ENCODE measurements at regions not wholly inside any gene's neighbourhood (a gene's known extent, or its start where the extent isn't known, plus 50 kb on each side); places are given as distances from the start of the nearest gene placed in this dataset.

DNA sequence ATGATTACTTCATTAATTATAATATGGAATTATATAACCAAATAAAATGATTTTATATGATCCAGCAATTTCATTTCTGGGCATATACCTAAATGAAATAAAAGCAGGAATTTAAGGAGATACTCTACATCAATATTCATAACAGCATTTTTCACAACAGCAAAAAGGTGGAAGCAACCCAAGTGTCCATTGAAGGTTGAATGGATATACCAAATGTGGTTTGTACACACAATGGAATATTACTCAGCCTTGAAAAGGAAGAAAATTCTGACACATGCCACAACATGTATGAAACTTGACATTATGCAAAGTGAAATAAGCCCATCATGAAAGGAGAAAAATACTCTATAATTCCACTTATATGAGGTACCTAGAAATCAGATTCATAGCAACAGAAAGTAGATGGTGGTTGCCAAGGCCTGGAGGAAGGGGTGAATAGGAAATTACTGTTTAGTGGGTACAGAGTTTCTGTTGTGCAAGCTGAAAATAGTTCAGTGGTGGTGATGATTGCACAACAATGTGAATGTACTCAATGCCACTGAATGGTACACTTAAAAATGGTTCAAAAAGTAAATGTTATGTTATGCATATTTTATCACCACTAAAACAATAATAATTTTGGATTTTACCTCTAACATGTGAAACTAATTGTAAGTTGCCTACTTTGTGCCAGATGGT lies 471.5 kb downstream of the SPRY1 start:
- TF ChIP-seq, protein P1, sequence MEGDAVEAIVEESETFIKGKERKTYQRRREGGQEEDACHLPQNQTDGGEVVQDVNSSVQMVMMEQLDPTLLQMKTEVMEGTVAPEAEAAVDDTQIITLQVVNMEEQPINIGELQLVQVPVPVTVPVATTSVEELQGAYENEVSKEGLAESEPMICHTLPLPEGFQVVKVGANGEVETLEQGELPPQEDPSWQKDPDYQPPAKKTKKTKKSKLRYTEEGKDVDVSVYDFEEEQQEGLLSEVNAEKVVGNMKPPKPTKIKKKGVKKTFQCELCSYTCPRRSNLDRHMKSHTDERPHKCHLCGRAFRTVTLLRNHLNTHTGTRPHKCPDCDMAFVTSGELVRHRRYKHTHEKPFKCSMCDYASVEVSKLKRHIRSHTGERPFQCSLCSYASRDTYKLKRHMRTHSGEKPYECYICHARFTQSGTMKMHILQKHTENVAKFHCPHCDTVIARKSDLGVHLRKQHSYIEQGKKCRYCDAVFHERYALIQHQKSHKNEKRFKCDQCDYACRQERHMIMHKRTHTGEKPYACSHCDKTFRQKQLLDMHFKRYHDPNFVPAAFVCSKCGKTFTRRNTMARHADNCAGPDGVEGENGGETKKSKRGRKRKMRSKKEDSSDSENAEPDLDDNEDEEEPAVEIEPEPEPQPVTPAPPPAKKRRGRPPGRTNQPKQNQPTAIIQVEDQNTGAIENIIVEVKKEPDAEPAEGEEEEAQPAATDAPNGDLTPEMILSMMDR (IDR thresholded peaks at IDR 0.05), result no peak
- TF ChIP-seq, protein P2, sequence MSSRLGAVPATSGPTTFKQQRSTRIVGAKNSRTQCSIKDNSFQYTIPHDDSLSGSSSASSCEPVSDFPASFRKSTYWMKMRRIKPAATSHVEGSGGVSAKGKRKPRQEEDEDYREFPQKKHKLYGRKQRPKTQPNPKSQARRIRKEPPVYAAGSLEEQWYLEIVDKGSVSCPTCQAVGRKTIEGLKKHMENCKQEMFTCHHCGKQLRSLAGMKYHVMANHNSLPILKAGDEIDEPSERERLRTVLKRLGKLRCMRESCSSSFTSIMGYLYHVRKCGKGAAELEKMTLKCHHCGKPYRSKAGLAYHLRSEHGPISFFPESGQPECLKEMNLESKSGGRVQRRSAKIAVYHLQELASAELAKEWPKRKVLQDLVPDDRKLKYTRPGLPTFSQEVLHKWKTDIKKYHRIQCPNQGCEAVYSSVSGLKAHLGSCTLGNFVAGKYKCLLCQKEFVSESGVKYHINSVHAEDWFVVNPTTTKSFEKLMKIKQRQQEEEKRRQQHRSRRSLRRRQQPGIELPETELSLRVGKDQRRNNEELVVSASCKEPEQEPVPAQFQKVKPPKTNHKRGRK (CRISPR knock-in tag; IDR thresholded peaks at IDR 0.05; ENCODE audit: borderline replicate concordance), result no peak
- TF ChIP-seq NR3C1 (CRISPR knock-in tag; conservative IDR thresholded peaks at IDR 0.05; ENCODE audit: low read depth), result no peak
- TF ChIP-seq, protein P3, sequence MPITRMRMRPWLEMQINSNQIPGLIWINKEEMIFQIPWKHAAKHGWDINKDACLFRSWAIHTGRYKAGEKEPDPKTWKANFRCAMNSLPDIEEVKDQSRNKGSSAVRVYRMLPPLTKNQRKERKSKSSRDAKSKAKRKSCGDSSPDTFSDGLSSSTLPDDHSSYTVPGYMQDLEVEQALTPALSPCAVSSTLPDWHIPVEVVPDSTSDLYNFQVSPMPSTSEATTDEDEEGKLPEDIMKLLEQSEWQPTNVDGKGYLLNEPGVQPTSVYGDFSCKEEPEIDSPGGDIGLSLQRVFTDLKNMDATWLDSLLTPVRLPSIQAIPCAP (CRISPR knock-in tag; IDR thresholded peaks at IDR 0.05), result no peak
- TF ChIP-seq, protein P4, sequence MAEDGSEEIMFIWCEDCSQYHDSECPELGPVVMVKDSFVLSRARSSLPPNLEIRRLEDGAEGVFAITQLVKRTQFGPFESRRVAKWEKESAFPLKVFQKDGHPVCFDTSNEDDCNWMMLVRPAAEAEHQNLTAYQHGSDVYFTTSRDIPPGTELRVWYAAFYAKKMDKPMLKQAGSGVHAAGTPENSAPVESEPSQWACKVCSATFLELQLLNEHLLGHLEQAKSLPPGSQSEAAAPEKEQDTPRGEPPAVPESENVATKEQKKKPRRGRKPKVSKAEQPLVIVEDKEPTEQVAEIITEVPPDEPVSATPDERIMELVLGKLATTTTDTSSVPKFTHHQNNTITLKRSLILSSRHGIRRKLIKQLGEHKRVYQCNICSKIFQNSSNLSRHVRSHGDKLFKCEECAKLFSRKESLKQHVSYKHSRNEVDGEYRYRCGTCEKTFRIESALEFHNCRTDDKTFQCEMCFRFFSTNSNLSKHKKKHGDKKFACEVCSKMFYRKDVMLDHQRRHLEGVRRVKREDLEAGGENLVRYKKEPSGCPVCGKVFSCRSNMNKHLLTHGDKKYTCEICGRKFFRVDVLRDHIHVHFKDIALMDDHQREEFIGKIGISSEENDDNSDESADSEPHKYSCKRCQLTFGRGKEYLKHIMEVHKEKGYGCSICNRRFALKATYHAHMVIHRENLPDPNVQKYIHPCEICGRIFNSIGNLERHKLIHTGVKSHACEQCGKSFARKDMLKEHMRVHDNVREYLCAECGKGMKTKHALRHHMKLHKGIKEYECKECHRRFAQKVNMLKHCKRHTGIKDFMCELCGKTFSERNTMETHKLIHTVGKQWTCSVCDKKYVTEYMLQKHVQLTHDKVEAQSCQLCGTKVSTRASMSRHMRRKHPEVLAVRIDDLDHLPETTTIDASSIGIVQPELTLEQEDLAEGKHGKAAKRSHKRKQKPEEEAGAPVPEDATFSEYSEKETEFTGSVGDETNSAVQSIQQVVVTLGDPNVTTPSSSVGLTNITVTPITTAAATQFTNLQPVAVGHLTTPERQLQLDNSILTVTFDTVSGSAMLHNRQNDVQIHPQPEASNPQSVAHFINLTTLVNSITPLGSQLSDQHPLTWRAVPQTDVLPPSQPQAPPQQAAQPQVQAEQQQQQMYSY (CRISPR knock-in tag; IDR thresholded peaks at IDR 0.05), result no peak
- TF ChIP-seq, protein P5, sequence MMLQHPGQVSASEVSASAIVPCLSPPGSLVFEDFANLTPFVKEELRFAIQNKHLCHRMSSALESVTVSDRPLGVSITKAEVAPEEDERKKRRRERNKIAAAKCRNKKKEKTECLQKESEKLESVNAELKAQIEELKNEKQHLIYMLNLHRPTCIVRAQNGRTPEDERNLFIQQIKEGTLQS (CRISPR knock-in tag; conservative IDR thresholded peaks at IDR 0.05), result no peak
- TF ChIP-seq SP1 (CRISPR knock-in tag; conservative IDR thresholded peaks at IDR 0.05), result no peak
- TF ChIP-seq, protein P6, sequence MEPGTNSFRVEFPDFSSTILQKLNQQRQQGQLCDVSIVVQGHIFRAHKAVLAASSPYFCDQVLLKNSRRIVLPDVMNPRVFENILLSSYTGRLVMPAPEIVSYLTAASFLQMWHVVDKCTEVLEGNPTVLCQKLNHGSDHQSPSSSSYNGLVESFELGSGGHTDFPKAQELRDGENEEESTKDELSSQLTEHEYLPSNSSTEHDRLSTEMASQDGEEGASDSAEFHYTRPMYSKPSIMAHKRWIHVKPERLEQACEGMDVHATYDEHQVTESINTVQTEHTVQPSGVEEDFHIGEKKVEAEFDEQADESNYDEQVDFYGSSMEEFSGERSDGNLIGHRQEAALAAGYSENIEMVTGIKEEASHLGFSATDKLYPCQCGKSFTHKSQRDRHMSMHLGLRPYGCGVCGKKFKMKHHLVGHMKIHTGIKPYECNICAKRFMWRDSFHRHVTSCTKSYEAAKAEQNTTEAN (CRISPR knock-in tag; IDR thresholded peaks at IDR 0.05), result no peak
- TF ChIP-seq, protein P7, sequence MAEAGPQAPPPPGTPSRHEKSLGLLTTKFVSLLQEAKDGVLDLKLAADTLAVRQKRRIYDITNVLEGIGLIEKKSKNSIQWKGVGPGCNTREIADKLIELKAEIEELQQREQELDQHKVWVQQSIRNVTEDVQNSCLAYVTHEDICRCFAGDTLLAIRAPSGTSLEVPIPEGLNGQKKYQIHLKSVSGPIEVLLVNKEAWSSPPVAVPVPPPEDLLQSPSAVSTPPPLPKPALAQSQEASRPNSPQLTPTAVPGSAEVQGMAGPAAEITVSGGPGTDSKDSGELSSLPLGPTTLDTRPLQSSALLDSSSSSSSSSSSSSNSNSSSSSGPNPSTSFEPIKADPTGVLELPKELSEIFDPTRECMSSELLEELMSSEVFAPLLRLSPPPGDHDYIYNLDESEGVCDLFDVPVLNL (CRISPR knock-in tag; IDR thresholded peaks at IDR 0.05; ENCODE audit: borderline replicate concordance, low read depth), result no peak
- no peak for TF ChIP-seq ATF1 (CRISPR knock-in tag; IDR thresholded peaks at IDR 0.05)
- TF ChIP-seq, protein P8, sequence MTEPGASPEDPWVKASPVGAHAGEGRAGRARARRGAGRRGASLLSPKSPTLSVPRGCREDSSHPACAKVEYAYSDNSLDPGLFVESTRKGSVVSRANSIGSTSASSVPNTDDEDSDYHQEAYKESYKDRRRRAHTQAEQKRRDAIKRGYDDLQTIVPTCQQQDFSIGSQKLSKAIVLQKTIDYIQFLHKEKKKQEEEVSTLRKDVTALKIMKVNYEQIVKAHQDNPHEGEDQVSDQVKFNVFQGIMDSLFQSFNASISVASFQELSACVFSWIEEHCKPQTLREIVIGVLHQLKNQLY (CRISPR knock-in tag; IDR thresholded peaks at IDR 0.05), result no peak
- no peak for TF ChIP-seq ZNF121 (CRISPR knock-in tag; IDR thresholded peaks at IDR 0.05)

All from WTC11 (cell line).